Left lobe of liver (tissue), 2 donors: ENCODE measurements at regions not wholly inside any gene's neighbourhood (a gene's known extent, or its start where the extent isn't known, plus 50 kb on each side); places are given as distances from the start of the nearest gene placed in this dataset.
A peak's percentile ranks its signal among the peaks of the same experiment; 100 is the strongest.
"Not testable (repeated sequence)": the region's sequence is repeated elsewhere in the genome, so short reads cannot be mapped to it uniquely, and the experiment has no call there.

ENCODE experiments used
- ATAC-seq: fragments of 200-7000 bp; cut with Tn5 transposase; one replicate; pipeline ENCODE4 v1.9.1; 2020; ENCODE audit warnings: mild to moderate bottlenecking, moderate library complexity
- DNase-seq: peaks from one replicate; pipeline ENCODE4 v3.0.0-alpha.2; 2020; ENCODE audit warnings: low spot score
- donor health status: DM: no; HTN: no; CAD: no; lungs with moderate emphysema.
- donor health status: DM: no; HTN: yes; CAD: no.

- DNase-seq: no peak
- no peak for ATAC-seq
Observed at GRCh38 chr2:142398212-142398611, 267.4 kb upstream of the LRP1B start.

- ATAC-seq (no peak), DNase-seq (no peak)
Observed at GRCh38 chr2:142395291-142395690, 264.5 kb upstream of the LRP1B start.

DNA sequence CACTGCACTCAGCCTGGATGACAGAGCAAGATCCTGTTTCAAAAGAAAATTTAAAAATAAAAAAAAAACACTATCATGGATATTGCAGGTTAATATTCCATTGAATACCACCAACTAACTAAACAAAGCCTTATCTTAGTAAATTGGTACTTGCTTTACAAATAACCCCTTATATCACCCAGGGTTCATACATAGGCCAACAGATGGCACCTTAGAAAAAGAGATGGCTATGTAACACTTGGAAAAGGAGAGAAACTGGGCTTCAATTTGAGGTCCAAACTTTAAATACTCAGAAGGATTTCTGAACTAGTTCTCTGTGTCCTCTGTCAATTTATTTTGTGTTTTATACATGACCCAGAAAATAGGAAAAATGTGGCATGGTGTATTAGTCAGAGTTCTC is 249.6 kb upstream of the LRP1B start:
- ATAC-seq (peak; percentile 41), DNase-seq (no peak)

DNA sequence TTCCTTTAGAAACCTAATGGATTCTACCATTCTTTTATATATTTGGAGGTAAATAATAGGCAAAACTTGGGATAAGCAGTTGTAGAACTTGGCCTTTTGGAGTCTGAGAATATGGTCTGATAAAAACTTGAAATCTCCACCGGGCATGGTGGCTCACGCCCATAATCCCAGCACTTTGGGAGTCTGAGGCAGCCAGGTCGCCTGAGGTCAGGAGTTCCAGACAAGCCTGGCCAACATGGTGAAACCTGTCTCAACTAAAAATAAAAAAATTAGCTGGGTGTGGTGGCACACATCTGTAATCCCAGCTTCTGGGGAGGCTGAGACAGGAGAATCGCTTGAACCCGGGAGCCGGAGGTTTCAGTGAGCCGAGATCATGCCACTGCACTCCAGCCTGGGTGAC is 231.3 kb upstream of the LRP1B start:
- DNase-seq, ATAC-seq: not testable (repeated sequence)

DNA sequence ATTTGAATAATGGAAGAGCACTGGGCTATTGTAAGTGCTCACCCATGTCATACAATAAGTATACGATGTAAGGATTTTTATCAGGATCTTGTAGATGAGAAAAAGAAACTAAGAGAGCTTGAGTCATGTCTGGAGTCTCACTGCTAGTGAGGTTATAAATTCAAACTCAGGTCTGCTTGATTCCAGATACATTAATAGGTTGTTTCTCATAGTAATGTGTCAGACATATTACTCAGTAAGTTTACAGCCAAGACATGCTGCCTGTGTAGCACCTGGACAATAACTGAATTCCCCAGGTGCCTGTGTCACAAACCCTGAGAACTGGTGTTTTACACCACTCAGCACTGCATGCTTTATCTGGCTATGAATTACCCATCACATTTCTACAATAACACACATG is 216.9 kb upstream of the LRP1B start:
- ATAC-seq (no peak), DNase-seq (no peak)

DNA sequence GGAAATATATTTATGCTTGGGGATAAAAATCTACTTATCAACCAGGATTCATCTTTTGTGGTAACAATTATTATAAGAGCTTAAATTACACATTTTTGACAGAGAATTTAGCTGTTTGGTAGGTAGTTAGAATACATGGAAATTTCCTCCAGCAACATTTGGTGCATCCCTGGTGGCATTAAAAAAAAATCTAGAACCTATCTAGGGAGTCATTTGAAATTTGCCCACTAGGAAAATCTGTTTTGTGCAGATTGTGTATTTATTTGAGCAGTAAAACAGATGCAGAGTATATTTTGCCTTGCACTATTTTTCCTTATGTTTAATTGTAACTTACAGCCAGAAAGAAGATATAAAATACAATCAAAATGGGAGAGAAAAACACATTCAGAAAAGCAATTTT is 208.4 kb upstream of the LRP1B start:
- ATAC-seq (no peak), DNase-seq (no peak)

DNA sequence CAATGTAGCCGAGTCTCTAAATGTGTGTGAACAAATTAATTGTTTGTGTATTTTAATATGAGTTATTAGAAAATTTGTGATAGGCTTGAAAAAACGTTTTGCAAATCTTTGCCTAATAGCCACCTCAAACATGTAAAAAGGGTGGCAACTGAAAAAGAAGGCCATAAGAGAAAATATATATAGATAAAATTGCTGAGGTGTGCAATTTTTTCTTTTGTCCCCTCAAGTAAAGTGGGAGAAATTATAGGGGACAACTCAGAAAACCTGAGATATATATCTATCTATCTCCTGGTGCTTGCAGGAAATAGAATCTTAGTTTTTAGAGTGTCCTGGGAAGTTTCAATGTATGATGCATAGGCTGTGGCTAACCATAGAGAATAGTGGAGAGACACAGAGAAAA is 201.4 kb upstream of the LRP1B start:
- DNase-seq: no peak
- ATAC-seq: no peak

DNA sequence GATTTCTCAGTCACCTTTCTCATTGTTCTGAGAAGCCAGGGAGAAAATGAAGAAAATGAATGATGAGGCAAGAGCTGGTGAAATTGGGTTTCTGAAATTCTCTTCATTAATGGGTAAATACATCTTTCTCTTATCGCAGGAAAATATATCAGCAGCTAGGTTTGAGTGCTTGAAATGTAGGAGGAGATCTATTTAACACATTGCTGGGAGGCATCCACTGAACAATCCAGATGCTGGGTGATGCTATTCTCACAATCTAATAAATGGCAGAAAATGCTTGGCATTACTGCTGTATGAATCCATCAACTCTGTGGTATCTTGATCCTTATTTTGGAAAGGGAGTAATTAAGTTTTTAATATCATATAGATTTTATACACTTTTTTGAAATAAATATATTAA is 199.6 kb upstream of the LRP1B start:
- no peak for DNase-seq
- no peak for ATAC-seq

DNA sequence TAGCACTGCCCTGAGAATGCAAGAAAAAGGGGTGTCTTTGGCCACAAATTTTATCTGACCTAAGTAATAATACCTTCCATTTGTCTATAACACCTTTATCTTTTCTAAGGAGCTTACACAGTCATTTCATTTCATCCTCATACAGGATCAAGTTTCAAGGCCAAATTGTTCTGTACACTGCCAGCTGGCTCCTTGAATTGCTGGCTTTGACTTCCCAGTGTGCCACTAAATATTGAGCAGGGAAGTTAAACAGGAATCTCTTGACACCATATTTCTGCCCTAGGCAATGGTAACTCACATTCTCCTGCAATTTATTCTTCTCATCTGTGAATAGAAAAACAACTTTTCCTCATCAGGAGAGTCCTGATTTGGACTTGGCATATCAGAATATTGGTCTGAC is 195.1 kb upstream of the LRP1B start:
- DNase-seq (no peak), ATAC-seq (no peak)

DNA sequence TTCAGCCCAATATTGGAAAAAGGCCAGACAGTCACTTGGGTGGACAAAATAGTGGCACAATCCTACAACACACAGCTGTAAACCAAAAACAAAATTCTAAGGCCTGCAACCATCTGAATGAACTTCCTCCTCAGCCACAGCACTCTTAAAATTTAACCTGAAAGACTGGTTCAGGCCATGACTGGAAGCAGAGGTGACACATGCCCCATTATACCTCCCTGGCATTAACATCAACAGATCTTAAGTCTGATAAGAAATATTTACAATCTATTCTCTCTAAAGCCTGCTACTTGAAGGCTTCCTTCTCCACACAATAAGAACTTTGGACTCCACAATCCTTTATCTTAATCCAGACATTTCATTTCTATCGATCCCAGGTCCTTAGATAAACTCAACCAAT is 192.4 kb upstream of the LRP1B start:
- no peak for DNase-seq
- ATAC-seq: no peak

- DNase-seq (no peak), ATAC-seq (no peak)
Observed at GRCh38 chr2:142321706-142322280, 191.0 kb upstream of the LRP1B start.

DNA sequence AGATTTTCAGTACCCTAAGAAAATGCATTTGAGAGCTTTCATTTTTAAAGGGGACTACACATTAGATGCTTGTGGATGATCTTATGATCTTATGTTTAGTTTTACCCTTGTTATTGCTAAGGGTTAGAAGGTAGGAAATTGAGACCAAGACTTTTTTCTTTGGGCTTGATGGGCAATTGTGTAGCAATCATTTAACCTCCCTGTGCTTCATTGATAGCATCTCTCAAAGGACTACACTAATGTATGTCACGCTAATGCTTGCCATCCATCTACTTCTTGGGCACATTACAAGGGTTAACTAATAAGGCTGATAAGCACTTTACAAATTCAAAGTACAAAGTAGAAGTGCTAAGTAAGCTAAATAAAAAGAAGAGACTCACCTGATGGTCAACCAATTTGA is 189.3 kb upstream of the LRP1B start:
- DNase-seq (no peak), ATAC-seq (no peak)

DNA sequence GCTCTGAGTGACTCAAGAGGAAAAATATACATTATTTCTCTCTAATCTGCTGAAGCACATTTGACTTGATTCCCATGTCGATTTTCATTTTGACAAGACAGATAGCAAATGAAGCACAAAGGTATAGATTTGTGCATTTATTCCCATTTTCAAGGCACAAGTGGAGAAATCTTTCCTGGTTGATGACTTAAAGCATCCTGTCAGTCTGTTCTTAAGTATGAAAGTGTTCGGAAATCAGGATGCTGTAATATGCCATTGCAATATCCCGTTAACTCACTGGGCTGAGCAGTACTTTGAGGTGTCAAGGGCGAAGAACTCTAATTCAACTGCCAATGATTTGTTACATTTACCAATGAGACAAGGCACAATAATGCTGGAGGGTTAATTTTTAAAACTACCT is 185.2 kb upstream of the LRP1B start:
- DNase-seq (no peak), ATAC-seq (no peak)

DNA sequence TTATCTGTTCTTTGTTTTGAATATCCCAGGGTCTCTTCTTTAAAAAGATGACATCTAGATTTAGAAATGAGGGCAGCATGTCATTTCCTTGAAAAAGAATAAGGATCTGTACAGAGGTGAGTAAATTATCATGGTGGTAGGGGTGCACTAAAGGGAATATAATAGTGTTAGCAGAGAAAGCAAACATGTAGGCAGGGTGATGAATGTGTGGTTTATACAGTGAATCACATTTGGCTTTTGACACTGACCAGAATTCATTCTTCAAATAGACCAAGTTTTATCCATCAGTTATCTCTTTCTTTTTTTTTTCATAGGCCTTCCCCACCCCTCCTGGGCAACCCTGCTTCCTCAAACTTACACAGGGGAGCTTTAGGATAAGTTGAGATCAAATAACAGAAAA is 184.5 kb upstream of the LRP1B start:
- DNase-seq (no peak), ATAC-seq (no peak)

GRCh38 chr2:142314164-142314563 is 183.3 kb upstream of the LRP1B start:
- DNase-seq (no peak), ATAC-seq (no peak)

- no peak for ATAC-seq
- DNase-seq: no peak
Observed at GRCh38 chr2:142310530-142310929, 179.7 kb upstream of the LRP1B start.

DNA sequence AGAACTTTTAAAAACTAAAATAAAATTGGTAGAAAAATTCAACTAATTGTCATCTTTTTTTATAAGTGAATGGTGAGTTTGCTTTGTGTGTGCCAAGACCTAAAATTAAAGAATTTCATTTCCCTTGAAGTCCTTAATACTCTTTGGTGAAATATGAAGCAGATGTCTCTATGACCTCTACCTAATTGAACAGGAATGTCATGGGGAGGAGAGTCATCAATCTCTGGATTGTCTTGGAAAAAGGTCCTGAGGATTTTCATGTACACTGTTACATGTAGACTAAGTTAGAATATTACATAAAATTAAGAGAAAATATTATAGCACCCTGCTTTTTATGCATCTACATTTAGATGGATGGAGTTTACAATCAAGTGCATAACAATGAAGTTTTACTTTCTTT is 177.9 kb upstream of the LRP1B start:
- DNase-seq: no peak
- no peak for ATAC-seq

DNA sequence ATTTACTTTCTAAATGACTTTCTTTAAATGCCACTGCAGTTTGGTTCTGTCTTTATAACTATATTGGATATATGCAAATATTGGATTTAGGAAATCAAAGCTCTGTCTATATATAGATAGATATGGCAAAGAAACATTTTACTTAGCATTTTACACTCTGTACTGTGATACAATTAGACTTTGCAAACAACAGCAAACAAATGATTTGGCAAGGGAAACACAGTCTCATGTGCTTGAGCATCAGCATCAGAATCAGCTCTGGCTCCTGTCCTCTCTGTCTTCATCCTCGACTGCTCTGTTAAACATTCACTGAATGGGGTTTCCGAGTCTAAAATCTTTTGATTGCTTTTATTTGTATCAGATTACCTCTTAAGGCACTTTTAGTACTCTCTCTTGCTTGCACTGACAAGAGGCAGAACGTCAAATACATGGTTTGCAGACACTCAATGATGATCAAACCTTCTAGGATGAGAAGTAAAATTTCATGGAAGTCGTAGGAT is 176.8 kb upstream of the LRP1B start:
- no peak for ATAC-seq
- no peak for DNase-seq

- DNase-seq (no peak), ATAC-seq (no peak)
Observed at GRCh38 chr2:142307086-142307485, 176.3 kb upstream of the LRP1B start.

GRCh38 chr2:142306131-142306530 is 175.3 kb upstream of the LRP1B start:
- ATAC-seq: no peak

DNA sequence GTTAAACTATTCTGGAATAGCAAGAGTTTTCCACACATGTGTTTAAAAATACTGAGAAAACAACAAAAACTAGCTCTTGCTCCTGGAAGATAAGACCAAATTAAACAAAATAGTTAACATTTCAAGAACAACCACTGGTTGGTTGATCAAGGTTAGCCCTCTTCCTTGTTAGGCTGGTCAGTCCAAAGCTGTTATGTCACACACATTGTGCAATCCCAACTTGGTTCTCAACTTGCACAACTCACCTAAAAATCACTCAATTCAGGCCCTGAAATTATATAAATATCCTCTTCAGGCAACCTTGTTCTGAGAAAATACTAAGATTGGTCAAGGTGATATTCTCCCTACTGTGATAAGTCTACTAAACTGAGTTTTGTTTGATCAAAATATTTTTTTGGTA is 169.7 kb upstream of the LRP1B start:
- DNase-seq (no peak), ATAC-seq (peak; percentile 34)

More at GRCh38 chr2:142306131-142306530, 175.3 kb upstream of the LRP1B start:
- no peak for DNase-seq

DNA sequence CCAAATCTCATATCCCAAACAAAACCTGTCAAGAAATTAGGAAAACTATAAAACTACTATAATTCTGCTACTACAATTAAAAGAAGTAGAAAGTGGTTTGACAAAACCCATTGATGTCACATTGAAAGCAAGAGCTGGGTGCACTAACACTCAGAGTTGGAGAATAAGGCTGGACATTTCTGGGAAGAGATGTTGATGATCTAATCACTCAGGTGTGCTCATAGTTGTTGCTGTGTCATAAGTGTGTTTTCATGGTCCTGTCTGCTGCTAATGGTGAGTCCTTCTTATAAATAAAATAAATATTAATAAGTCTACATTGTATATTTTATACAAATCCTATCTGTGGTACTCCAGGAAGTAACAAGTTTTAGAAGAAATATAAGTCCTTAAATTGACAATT is 168.2 kb upstream of the LRP1B start:
- DNase-seq (no peak), ATAC-seq (no peak)

DNA sequence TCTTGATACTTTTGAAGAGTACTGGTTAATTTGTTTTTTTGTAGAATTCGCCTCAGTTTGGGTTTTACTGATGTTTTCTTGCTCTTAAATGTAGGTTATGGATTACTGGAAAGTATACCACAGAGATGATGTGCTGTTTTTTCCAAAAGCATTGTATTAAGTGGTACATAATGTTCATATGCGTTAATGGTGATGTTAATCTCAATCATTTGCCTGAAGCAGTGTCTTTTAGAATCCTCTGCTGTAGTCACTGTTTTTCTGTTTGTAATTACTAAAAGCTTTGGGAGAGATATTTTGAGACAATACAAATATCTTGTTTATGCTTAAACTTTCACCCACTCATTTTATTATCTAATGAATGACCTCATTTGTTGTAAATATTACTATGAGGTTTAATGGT is 163.4 kb upstream of the LRP1B start:
- no peak for ATAC-seq
- no peak for DNase-seq

- DNase-seq (no peak), ATAC-seq (no peak)
Observed at GRCh38 chr2:142291969-142292368, 161.2 kb upstream of the LRP1B start.
